B cell (primary cell): ENCODE measurements at regions not wholly inside any gene's neighbourhood (a gene's known extent, or its start where the extent isn't known, plus 50 kb on each side); places are given as distances from the start of the nearest gene placed in this dataset.
"Not testable (repeated sequence)": the region's sequence is repeated elsewhere in the genome, so short reads cannot be mapped to it uniquely, and the experiment has no call there.

Experiments
- ATAC-seq: fragments of 200-7000 bp; cut with Tn5 transposase; one replicate; pipeline ENCODE4 v1.10.0; 2021; ENCODE audit warnings: low read depth, mild to moderate bottlenecking, moderate number of reproducible peaks, moderate library complexity
- CTCF ChIA-PET: fragments of 350-600 bp; sonication (Branson Sonifier 250); formaldehyde crosslinking; loops from one replicate; lab custom pipeline; 2021; ENCODE audit warnings: antibody characterized with exemption, inconsistent platforms; lab: Charles Lee
- POLR2A ChIA-PET: fragments of 350-600 bp; sonication (Branson Sonifier 250); formaldehyde crosslinking; loops from one replicate; lab custom pipeline; 2021; ENCODE audit warnings: antibody characterized with exemption; lab: Charles Lee
- DNase-seq: peaks from one replicate; pipeline ENCODE4 v3.0.0; 2013
- H2AFZ ChIP-seq: 2 replicates; pipeline ENCODE4 v1.6.1; 2012; ENCODE audit warnings: mild to moderate bottlenecking, low read depth, low read length; ENCODE audit not compliant: insufficient read depth, poor library complexity, severe bottlenecking
- H3K27ac ChIP-seq, 2 donors: 1 replicate in 1 of 2; 2 replicates in 1 of 2; pipeline ENCODE4 v1.5.1; 2012 to 2013; ENCODE audit warnings: low read length in 2 of 2, mild to moderate bottlenecking in 2 of 2, moderate library complexity in 1 of 2
- H3K27me3 ChIP-seq, 4 experiments: fragments of 200-600 bp in 1 of 4; sonication (generic) in 1 of 4; replicated peaks in 1 of 4; 1 replicate in 2 of 4; 2 replicates in 2 of 4; pipeline versions ENCODE4 v1.6.1 to v1.7.0; 2013 to 2016; ENCODE audit warnings: low read length in 3 of 4, mild to moderate bottlenecking in 2 of 4, mixed read lengths in 1 of 4, moderate library complexity in 1 of 4; ENCODE audit not compliant: insufficient read depth in 4 of 4, control insufficient read depth in 3 of 4; ENCODE audit errors: control extremely low read depth in 1 of 4
- H3K36me3 ChIP-seq, 2 experiments: replicated peaks in 1 of 2; 1 replicate in 1 of 2; 2 replicates in 1 of 2; pipeline versions ENCODE4 v1.6.1 to v1.7.1; 2013; ENCODE audit warnings: low read length in 1 of 2; ENCODE audit not compliant: insufficient read depth in 2 of 2, control insufficient read depth in 1 of 2; ENCODE audit errors: control extremely low read depth in 1 of 2, extremely low read depth in 1 of 2
- H3K4me1 ChIP-seq, 2 donors: fragments of 200-600 bp in 1 of 2; sonication (generic) in 1 of 2; 1 replicate in 1 of 2; 2 replicates in 1 of 2; pipeline versions ENCODE4 v1.5.1 to v1.6.1; 2013 to 2017; ENCODE audit warnings: low read length in 2 of 2; ENCODE audit not compliant: control insufficient read depth in 2 of 2, insufficient read depth in 2 of 2
- H3K4me2 ChIP-seq: replicated peaks from 2 replicates; pipeline ENCODE3; 2012; ENCODE audit warnings: mild to moderate bottlenecking, low read depth, low read length; ENCODE audit not compliant: poor library complexity, severe bottlenecking
- H3K4me3 ChIP-seq, 5 experiments: fragments of 200-600 bp in 1 of 5; sonication (generic) in 1 of 5; 1 replicate in 3 of 5; 2 replicates in 2 of 5; pipeline versions ENCODE4 v1.5.1 to v1.7.0; 2011 to 2016; ENCODE audit warnings: low read length in 4 of 5, mild to moderate bottlenecking in 4 of 5, low read depth in 2 of 5, control low read depth in 1 of 5, moderate library complexity in 1 of 5; ENCODE audit not compliant: insufficient read depth in 1 of 5; ENCODE audit errors: control extremely low read depth in 1 of 5, extremely low read depth in 1 of 5
- H3K79me2 ChIP-seq: fragments of 200-600 bp; sonication (generic); one replicate; pipeline ENCODE4 v1.6.0; 2016; ENCODE audit warnings: low read length; ENCODE audit not compliant: control insufficient read depth, insufficient read depth
- H3K9ac ChIP-seq: fragments of 200-600 bp; sonication (generic); 2 replicates; pipeline ENCODE4 v1.6.1; 2017; ENCODE audit warnings: mild to moderate bottlenecking, low read length, moderate library complexity
- H3K9me3 ChIP-seq, 3 donors: one replicate each; pipeline versions ENCODE4 v1.6.1 to v1.7.1; 2013; ENCODE audit warnings: low read length in 2 of 3; ENCODE audit not compliant: control insufficient read depth in 2 of 3, insufficient read depth in 1 of 3; ENCODE audit errors: control extremely low read depth in 1 of 3
- H4K20me1 ChIP-seq: 2 replicates; pipeline ENCODE4 v1.6.0; 2012; ENCODE audit warnings: mild to moderate bottlenecking, low read length; ENCODE audit not compliant: insufficient read depth, control insufficient read depth, poor library complexity, severe bottlenecking
- H3K27ac Mint-ChIP-seq: one replicate; pipeline ENCODE4 v1.8.0; 2021; ENCODE audit warnings: mixed read lengths
- H3K27me3 Mint-ChIP-seq: one replicate; pipeline ENCODE4 v1.8.0; 2021; ENCODE audit warnings: mixed read lengths
- H3K4me1 Mint-ChIP-seq: one replicate; pipeline ENCODE4 v1.8.0; 2021; ENCODE audit warnings: mixed read lengths
- H3K4me3 Mint-ChIP-seq: one replicate; pipeline ENCODE4 v1.8.0; 2021; ENCODE audit warnings: mixed read lengths
- H3K9me3 Mint-ChIP-seq: one replicate; pipeline ENCODE4 v1.8.0; 2022; ENCODE audit warnings: mixed read lengths; ENCODE audit not compliant: insufficient read depth
- CTCF ChIP-seq: fragments of 200-600 bp; IDR thresholded peaks from one replicate; pipeline ENCODE4 v1.8.0; 2022; ENCODE audit warnings: antibody characterized with exemption, mild to moderate bottlenecking
- EZH2 ChIP-seq: IDR thresholded peaks from 2 replicates; pipeline ENCODE4 v1.6.1; 2012; ENCODE audit warnings: borderline replicate concordance, low read depth, mild to moderate bottlenecking, moderate library complexity, low read length; ENCODE audit not compliant: insufficient read depth, poor library complexity, severe bottlenecking
- WGBS: methylation state at CpG from one replicate; pipeline ENCODE4 v1.1.5; 2013; ENCODE audit warnings: missing lambda C conversion rate; ENCODE audit not compliant: insufficient coverage; 5-methylcytosine and 5-hydroxymethylcytosine counted together
- intact Hi-C: fragments of 100-400 bp; cut with micrococcal nuclease; formaldehyde crosslinking; loops from one replicate; pipeline ENCODE4 v1.10.0; 2022

DNA sequence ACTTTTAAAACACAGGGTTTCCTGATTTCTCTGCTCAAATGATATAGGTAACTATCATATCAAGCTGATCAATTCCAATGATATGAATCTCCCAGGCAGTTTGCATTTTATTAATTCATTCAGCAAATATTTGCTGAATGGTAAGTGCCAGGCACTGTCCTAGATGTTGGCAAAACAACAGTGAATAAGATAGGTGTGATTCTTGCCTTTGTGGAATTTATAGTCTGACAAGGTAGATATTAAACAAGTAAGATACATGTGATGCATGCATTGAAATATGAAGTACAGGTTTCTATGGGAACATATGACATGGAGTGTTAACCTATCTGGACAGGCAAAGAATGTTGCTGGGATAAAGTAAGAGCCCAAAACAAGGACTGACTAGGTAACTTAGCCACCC lies 231.8 kb upstream of the DAB2 start:
- Histone ChIP-seq H3K9ac (no peak overlapping the region), H3K36me3 (no peaks in the 10 kb centered on the region), H3K27ac (no peak overlapping the region), H2AFZ (no peak overlapping the region), H3K27me3 (no peaks in the 10 kb centered on the region), H3K4me3 (no peak overlapping the region), H4K20me1 (no peaks in the 10 kb centered on the region), H3K9me3 (no peaks in the 10 kb centered on the region), H3K4me2 (no peak overlapping the region), H3K79me2 (no peaks in the 10 kb centered on the region), H3K4me1 (no peaks in the 10 kb centered on the region)
- Mint-ChIP-seq H3K27me3 (no peaks in the 10 kb centered on the region), H3K4me1 (peaks cover 5% of the 10 kb centered on the region), H3K4me3 (no peak overlapping the region), H3K9me3 (no peaks in the 10 kb centered on the region), H3K27ac (no peak overlapping the region)
- POLR2A ChIA-PET, result no interaction called here
- no peak for DNase-seq
- CTCF ChIA-PET, result no interaction called here
- intact Hi-C loops, result no loop called here
- no peak for ATAC-seq
- TF ChIP-seq CTCF (no peak), EZH2 (no peak)

- ChIA-PET POLR2A (no interaction called here), CTCF (no interaction called here)
- TF ChIP-seq CTCF (no peak), EZH2 (no peak)
- DNase-seq (no peak), ATAC-seq (no peak)
- H3K27ac Mint-ChIP-seq, result no peak overlapping the region
- no peaks in the 10 kb centered on the region for H3K9me3 ChIP-seq
- 86% methylated on average over 4 of the region's 4 CpGs for WGBS
- no peak overlapping the region for H3K27ac ChIP-seq
- no peaks in the 10 kb centered on the region for H4K20me1 ChIP-seq
- H3K9me3 Mint-ChIP-seq, result no peaks in the 10 kb centered on the region
- no peaks in the 10 kb centered on the region for H3K27me3 ChIP-seq
- H2AFZ ChIP-seq, result no peak overlapping the region
- no peaks in the 10 kb centered on the region for H3K79me2 ChIP-seq
- no peaks in the 10 kb centered on the region for H3K36me3 ChIP-seq
- no peak overlapping the region for H3K4me3 Mint-ChIP-seq
- H3K4me2 ChIP-seq, result no peak overlapping the region
- no peaks in the 10 kb centered on the region for H3K27me3 Mint-ChIP-seq
- H3K9ac ChIP-seq, result no peak overlapping the region
- peaks cover 1% of the 10 kb centered on the region for H3K4me1 Mint-ChIP-seq
- no peaks in the 10 kb centered on the region for H3K4me1 ChIP-seq
- intact Hi-C loops, result no loop called here
- H3K4me3 ChIP-seq, result no peak overlapping the region
Measured at GRCh38 chr5:39654715-39655114, 229.9 kb upstream of the DAB2 start.

- ATAC-seq, H3K4me1 Mint-ChIP-seq, H3K9ac ChIP-seq, POLR2A ChIA-PET, DNase-seq, H3K79me2 ChIP-seq, H3K27ac ChIP-seq, H3K4me3 Mint-ChIP-seq, H3K27ac Mint-ChIP-seq, H3K4me3 ChIP-seq, H3K27me3 Mint-ChIP-seq, H2AFZ ChIP-seq, H3K9me3 ChIP-seq, H3K9me3 Mint-ChIP-seq, H4K20me1 ChIP-seq, H3K27me3 ChIP-seq, H3K4me1 ChIP-seq, H3K36me3 ChIP-seq, H3K4me2 ChIP-seq, intact Hi-C loops: not testable (repeated sequence)
- CTCF ChIA-PET, result interaction anchor here (0.7 kb wide), 1 partner anchor 11 kb away, joined by 3 read pairs; no protein-coding TSS in a partner anchor
- WGBS, result 71% methylated on average over 6 of the region's 6 CpGs
Measured at GRCh38 chr5:39652481-39652880, 227.7 kb upstream of the DAB2 start.
